ENCODE measurements at regions not wholly inside any gene's neighbourhood (a gene's known extent, or its start where the extent isn't known, plus 50 kb on each side); places are given as distances from the start of the nearest gene placed in this dataset.

- H3K9me3 ChIP-seq (ENCODE audit: control insufficient read depth, low read length) = no peaks in the 10 kb centered on the region
- H3K36me3 ChIP-seq (ENCODE audit: control insufficient read depth, insufficient read depth, low read length) = no peaks in the 10 kb centered on the region
- no peak overlapping the region for H3K4me3 ChIP-seq (ENCODE audit: insufficient read depth, low read depth, low read length, poor library complexity, severe bottlenecking)
- no peaks in the 10 kb centered on the region for H3K27me3 ChIP-seq (replicated peaks; ENCODE audit: control insufficient read depth, insufficient read depth, low read length, poor library complexity, severe bottlenecking)
- no peak overlapping the region for H3K27ac ChIP-seq (ENCODE audit: insufficient read depth, low read length, poor library complexity, severe bottlenecking)
- no peak for DNase-seq
- no peaks in the 10 kb centered on the region for H3K4me1 ChIP-seq (ENCODE audit: control insufficient read depth, insufficient read depth, low read length, poor library complexity, severe bottlenecking)
These were observed 1813.4 kb downstream of the PCDH9 start for GRCh38 chr13:65416784-65417183.

- Histone ChIP-seq H3K36me3 (ENCODE audit: control insufficient read depth, insufficient read depth, low read length) (no peaks in the 10 kb centered on the region), H3K4me1 (ENCODE audit: control insufficient read depth, insufficient read depth, low read length, poor library complexity, severe bottlenecking) (no peaks in the 10 kb centered on the region), H3K27me3 (replicated peaks; ENCODE audit: control insufficient read depth, insufficient read depth, low read length, poor library complexity, severe bottlenecking) (no peaks in the 10 kb centered on the region), H3K9me3 (ENCODE audit: control insufficient read depth, low read length) (no peaks in the 10 kb centered on the region), H3K4me3 (ENCODE audit: insufficient read depth, low read depth, low read length, poor library complexity, severe bottlenecking) (no peak overlapping the region), H3K27ac (ENCODE audit: insufficient read depth, low read length, poor library complexity, severe bottlenecking) (no peak overlapping the region)
- DNase-seq = no peak
These were observed 1815.9 kb downstream of the PCDH9 start for GRCh38 chr13:65414187-65414586.

- no peaks in the 10 kb centered on the region for H3K27me3 ChIP-seq (replicated peaks; ENCODE audit: control insufficient read depth, insufficient read depth, low read length, poor library complexity, severe bottlenecking)
- H3K9me3 ChIP-seq (ENCODE audit: control insufficient read depth, low read length) = no peaks in the 10 kb centered on the region
- H3K27ac ChIP-seq (ENCODE audit: insufficient read depth, low read length, poor library complexity, severe bottlenecking) = no peak overlapping the region
- H3K4me1 ChIP-seq (ENCODE audit: control insufficient read depth, insufficient read depth, low read length, poor library complexity, severe bottlenecking) = no peaks in the 10 kb centered on the region
- DNase-seq = no peak
- no peaks in the 10 kb centered on the region for H3K36me3 ChIP-seq (ENCODE audit: control insufficient read depth, insufficient read depth, low read length)
- H3K4me3 ChIP-seq (ENCODE audit: insufficient read depth, low read depth, low read length, poor library complexity, severe bottlenecking) = no peak overlapping the region
These were observed 1818.6 kb downstream of the PCDH9 start for GRCh38 chr13:65411521-65411920.

DNA sequence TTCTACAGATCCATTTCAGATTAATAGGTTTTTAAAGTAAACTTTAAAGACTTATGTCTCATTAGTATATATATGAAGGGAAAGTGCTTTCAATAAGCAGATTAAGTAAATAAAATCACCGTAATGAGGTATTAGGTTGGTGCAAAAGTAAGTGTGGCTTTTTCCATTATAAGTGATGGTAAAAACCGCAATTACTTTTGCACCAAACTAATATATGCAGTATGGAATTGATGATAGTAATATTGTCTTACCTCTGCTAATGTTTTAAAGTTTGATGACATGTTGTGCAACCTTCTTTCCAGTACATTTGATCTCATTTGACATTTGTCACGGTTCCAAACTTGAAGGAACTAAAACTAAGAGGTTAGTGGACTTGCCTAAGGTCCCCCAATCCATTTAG, 1819.3 kb downstream of the PCDH9 start:
- no peak for DNase-seq
- Histone ChIP-seq H3K9me3 (ENCODE audit: control insufficient read depth, low read length) (no peaks in the 10 kb centered on the region), H3K4me3 (ENCODE audit: insufficient read depth, low read depth, low read length, poor library complexity, severe bottlenecking) (no peak overlapping the region), H3K27me3 (replicated peaks; ENCODE audit: control insufficient read depth, insufficient read depth, low read length, poor library complexity, severe bottlenecking) (no peaks in the 10 kb centered on the region), H3K36me3 (ENCODE audit: control insufficient read depth, insufficient read depth, low read length) (no peaks in the 10 kb centered on the region), H3K27ac (ENCODE audit: insufficient read depth, low read length, poor library complexity, severe bottlenecking) (no peak overlapping the region), H3K4me1 (ENCODE audit: control insufficient read depth, insufficient read depth, low read length, poor library complexity, severe bottlenecking) (no peaks in the 10 kb centered on the region)

GRCh38 chr13:65401315-65401714, 1828.8 kb downstream of the PCDH9 start:
- no peak for DNase-seq
- H3K27ac ChIP-seq (ENCODE audit: insufficient read depth, low read length, poor library complexity, severe bottlenecking) = no peak overlapping the region
- H3K4me3 ChIP-seq (ENCODE audit: insufficient read depth, low read depth, low read length, poor library complexity, severe bottlenecking) = no peak overlapping the region
- H3K36me3 ChIP-seq (ENCODE audit: control insufficient read depth, insufficient read depth, low read length) = no peaks in the 10 kb centered on the region
- no peaks in the 10 kb centered on the region for H3K27me3 ChIP-seq (replicated peaks; ENCODE audit: control insufficient read depth, insufficient read depth, low read length, poor library complexity, severe bottlenecking)
- H3K9me3 ChIP-seq (ENCODE audit: control insufficient read depth, low read length) = no peaks in the 10 kb centered on the region
- H3K4me1 ChIP-seq (ENCODE audit: control insufficient read depth, insufficient read depth, low read length, poor library complexity, severe bottlenecking) = no peaks in the 10 kb centered on the region

DNA sequence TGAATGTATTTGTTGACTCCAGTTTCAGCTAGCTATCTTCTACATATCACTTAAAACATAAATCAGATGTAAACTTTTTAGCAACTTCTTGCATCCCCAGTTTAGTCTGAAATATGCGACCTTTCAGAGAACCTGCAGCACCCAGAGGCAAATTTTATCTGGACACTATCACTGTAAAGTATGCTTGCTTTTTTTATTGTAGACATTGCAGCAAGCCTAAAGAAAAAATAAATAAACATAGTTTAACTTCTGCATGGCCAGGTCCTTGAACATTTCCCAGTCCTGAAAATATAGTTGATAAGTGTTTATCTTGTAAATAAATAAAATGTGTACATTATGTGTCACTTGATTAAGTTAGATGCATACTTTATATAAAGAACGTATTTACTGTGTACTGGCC, 1829.4 kb downstream of the PCDH9 start:
- no peak overlapping the region for H3K4me3 ChIP-seq (ENCODE audit: insufficient read depth, low read depth, low read length, poor library complexity, severe bottlenecking)
- H3K9me3 ChIP-seq (ENCODE audit: control insufficient read depth, low read length) = no peaks in the 10 kb centered on the region
- no peaks in the 10 kb centered on the region for H3K27me3 ChIP-seq (replicated peaks; ENCODE audit: control insufficient read depth, insufficient read depth, low read length, poor library complexity, severe bottlenecking)
- H3K4me1 ChIP-seq (ENCODE audit: control insufficient read depth, insufficient read depth, low read length, poor library complexity, severe bottlenecking) = no peaks in the 10 kb centered on the region
- no peak for DNase-seq
- no peaks in the 10 kb centered on the region for H3K36me3 ChIP-seq (ENCODE audit: control insufficient read depth, insufficient read depth, low read length)
- H3K27ac ChIP-seq (ENCODE audit: insufficient read depth, low read length, poor library complexity, severe bottlenecking) = no peak overlapping the region

DNA sequence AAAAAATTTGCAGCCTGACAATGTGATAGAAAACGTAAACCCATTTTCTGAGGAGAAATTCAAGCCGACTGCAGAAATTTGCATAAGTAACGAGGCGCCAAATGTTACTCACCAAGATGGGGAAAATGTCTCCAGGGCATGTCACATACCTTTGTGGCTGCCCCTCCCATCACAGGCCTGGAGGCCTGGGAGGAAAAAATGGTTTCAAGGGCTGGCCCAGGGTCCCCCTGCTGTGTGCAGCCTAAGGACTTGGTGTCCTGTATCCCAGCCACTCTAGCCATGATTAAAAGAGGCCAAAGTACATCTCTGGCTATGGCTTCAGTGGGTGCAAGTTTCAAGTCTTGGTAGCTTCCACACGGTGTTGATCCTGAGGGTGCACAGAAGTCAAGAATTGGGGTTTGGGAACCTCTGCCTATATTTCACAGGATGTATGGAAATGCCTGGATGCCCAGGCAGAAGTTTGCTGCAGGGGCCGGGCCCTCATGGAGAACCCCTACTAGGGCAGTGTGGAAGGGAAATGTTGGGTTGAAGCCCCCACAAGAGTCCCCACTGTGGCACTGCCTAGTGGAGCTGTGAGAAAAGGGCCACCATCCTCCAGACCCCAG, 1842.3 kb downstream of the PCDH9 start:
- no peaks in the 10 kb centered on the region for H3K27me3 ChIP-seq (replicated peaks; ENCODE audit: control insufficient read depth, insufficient read depth, low read length, poor library complexity, severe bottlenecking)
- DNase-seq = no peak
- H3K36me3 ChIP-seq (ENCODE audit: control insufficient read depth, insufficient read depth, low read length) = no peaks in the 10 kb centered on the region
- H3K9me3 ChIP-seq (ENCODE audit: control insufficient read depth, low read length) = no peaks in the 10 kb centered on the region
- H3K4me1 ChIP-seq (ENCODE audit: control insufficient read depth, insufficient read depth, low read length, poor library complexity, severe bottlenecking) = no peaks in the 10 kb centered on the region
- H3K4me3 ChIP-seq (ENCODE audit: insufficient read depth, low read depth, low read length, poor library complexity, severe bottlenecking) = no peak overlapping the region
- no peak overlapping the region for H3K27ac ChIP-seq (ENCODE audit: insufficient read depth, low read length, poor library complexity, severe bottlenecking)

GRCh38 chr13:65378943-65379519, 1851.1 kb downstream of the PCDH9 start:
- Histone ChIP-seq H3K9me3 (ENCODE audit: control insufficient read depth, low read length) (no peaks in the 10 kb centered on the region), H3K4me1 (ENCODE audit: control insufficient read depth, insufficient read depth, low read length, poor library complexity, severe bottlenecking) (no peaks in the 10 kb centered on the region), H3K27ac (ENCODE audit: insufficient read depth, low read length, poor library complexity, severe bottlenecking) (no peak overlapping the region), H3K4me3 (ENCODE audit: insufficient read depth, low read depth, low read length, poor library complexity, severe bottlenecking) (no peak overlapping the region), H3K36me3 (ENCODE audit: control insufficient read depth, insufficient read depth, low read length) (no peaks in the 10 kb centered on the region), H3K27me3 (replicated peaks; ENCODE audit: control insufficient read depth, insufficient read depth, low read length, poor library complexity, severe bottlenecking) (no peaks in the 10 kb centered on the region)
- DNase-seq = no peak

DNA sequence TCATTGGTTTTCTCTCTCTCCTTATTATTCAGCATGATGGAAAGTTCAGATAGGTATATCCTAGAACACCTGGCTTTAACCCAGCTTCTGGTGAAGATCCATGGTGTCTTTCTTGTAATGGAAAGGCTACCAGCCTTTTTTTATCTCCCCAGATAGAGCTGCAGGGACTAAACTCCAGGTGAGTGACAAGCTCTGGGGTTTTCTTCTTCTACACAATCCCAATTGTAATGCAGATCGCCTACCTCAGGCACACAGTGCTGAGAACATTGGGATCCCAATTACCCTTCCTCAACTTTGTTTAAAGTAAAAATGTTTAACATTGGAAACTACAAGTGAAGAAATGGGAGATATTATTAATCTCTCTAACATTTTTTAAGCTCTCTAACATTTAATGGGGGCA, 1851.7 kb downstream of the PCDH9 start:
- H3K27ac ChIP-seq (ENCODE audit: insufficient read depth, low read length, poor library complexity, severe bottlenecking) = no peak overlapping the region
- no peaks in the 10 kb centered on the region for H3K27me3 ChIP-seq (replicated peaks; ENCODE audit: control insufficient read depth, insufficient read depth, low read length, poor library complexity, severe bottlenecking)
- no peak overlapping the region for H3K4me3 ChIP-seq (ENCODE audit: insufficient read depth, low read depth, low read length, poor library complexity, severe bottlenecking)
- H3K36me3 ChIP-seq (ENCODE audit: control insufficient read depth, insufficient read depth, low read length) = no peaks in the 10 kb centered on the region
- no peak for DNase-seq
- H3K9me3 ChIP-seq (ENCODE audit: control insufficient read depth, low read length) = no peaks in the 10 kb centered on the region
- no peaks in the 10 kb centered on the region for H3K4me1 ChIP-seq (ENCODE audit: control insufficient read depth, insufficient read depth, low read length, poor library complexity, severe bottlenecking)

- no peak overlapping the region for H3K27ac ChIP-seq (ENCODE audit: insufficient read depth, low read length, poor library complexity, severe bottlenecking)
- no peaks in the 10 kb centered on the region for H3K4me1 ChIP-seq (ENCODE audit: control insufficient read depth, insufficient read depth, low read length, poor library complexity, severe bottlenecking)
- H3K27me3 ChIP-seq (replicated peaks; ENCODE audit: control insufficient read depth, insufficient read depth, low read length, poor library complexity, severe bottlenecking) = no peaks in the 10 kb centered on the region
- H3K36me3 ChIP-seq (ENCODE audit: control insufficient read depth, insufficient read depth, low read length) = no peaks in the 10 kb centered on the region
- no peak overlapping the region for H3K4me3 ChIP-seq (ENCODE audit: insufficient read depth, low read depth, low read length, poor library complexity, severe bottlenecking)
- no peaks in the 10 kb centered on the region for H3K9me3 ChIP-seq (ENCODE audit: control insufficient read depth, low read length)
- no peak for DNase-seq
These were observed 1861.3 kb downstream of the PCDH9 start for GRCh38 chr13:65368832-65369231.

Measured in effector memory CD4-positive, alpha-beta T cell (primary cell).